HEK293 (cell line): ENCODE measurements at regions not wholly inside any gene's neighbourhood (a gene's known extent, or its start where the extent isn't known, plus 50 kb on each side); places are given as distances from the start of the nearest gene placed in this dataset.

Experiments
- CTCF ChIA-PET: fragments of 350-600 bp; formaldehyde crosslinking; extraction: SDS; loops from one replicate; lab custom pipeline; 2021; ENCODE audit warnings: antibody characterized with exemption; lab: Yijun Ruan, JAX
- POLR2A ChIA-PET: fragments of 300-600 bp; formaldehyde crosslinking; extraction: SDS; loops from one replicate; lab custom pipeline; 2020; ENCODE audit warnings: antibody characterized with exemption, inconsistent platforms; lab: Yijun Ruan, JAX
- H3K27ac ChIP-seq: fragments of 200-500 bp; sonication (Bioruptor generic); 2 replicates; pipeline ENCODE4 v1.5.1; 2014; ENCODE audit warnings: low read depth, low read length, control low read depth, inconsistent platforms; ENCODE audit errors: extremely low read depth
- H3K36me3 ChIP-seq, 2 experiments: fragments of 200-500 bp in 1 of 2; sonication (Bioruptor generic) in 1 of 2; 1 replicate in 1 of 2; 2 replicates in 1 of 2; pipeline ENCODE4 v1.5.1; 2014 to 2017; ENCODE audit warnings: inconsistent platforms in 2 of 2, low read length in 2 of 2; ENCODE audit not compliant: control insufficient read depth in 2 of 2, insufficient read depth in 1 of 2
- H3K4me1 ChIP-seq: fragments of 200-500 bp; sonication (Bioruptor generic); 2 replicates; pipeline ENCODE4 v1.5.1; 2014; ENCODE audit warnings: mild to moderate bottlenecking, low read length, inconsistent platforms; ENCODE audit not compliant: control insufficient read depth, insufficient read depth
- H3K4me3 ChIP-seq: 2 replicates; pipeline ENCODE4 v1.5.1; 2011; ENCODE audit warnings: low read depth, mild to moderate bottlenecking, control low read depth, low read length, moderate library complexity
- H3K9me3 ChIP-seq: fragments of 200-500 bp; sonication (Bioruptor generic); 2 replicates; pipeline ENCODE4 v1.5.1; 2014; ENCODE audit warnings: low read depth, low read length, inconsistent platforms; ENCODE audit not compliant: control insufficient read depth, insufficient read depth
- ATF2 ChIP-seq: fragments of 450-650 bp; formaldehyde crosslinking; IDR thresholded peaks from 2 replicates; pipeline ENCODE4 v1.5.1; 2016; ENCODE audit warnings: missing biosample characterization, missing genetic modification characterization, low read depth
- MYNN ChIP-seq: fragments of 450-650 bp; formaldehyde crosslinking; IDR thresholded peaks from 2 replicates; pipeline ENCODE4 v1.5.1; 2016; ENCODE audit warnings: missing biosample characterization, missing genetic modification characterization, borderline replicate concordance
- PRDM2 ChIP-seq: fragments of 450-650 bp; formaldehyde crosslinking; IDR thresholded peaks from 2 replicates; pipeline ENCODE4 v1.5.1; 2016; ENCODE audit warnings: missing biosample characterization, missing genetic modification characterization, borderline replicate concordance
- SETDB1 ChIP-seq: IDR thresholded peaks from one replicate; pipeline ENCODE4 v1.6.1; 2017; ENCODE audit warnings: mild to moderate bottlenecking, low read length, moderate library complexity, mixed read lengths; ENCODE audit not compliant: insufficient read length
- TSHZ1 ChIP-seq: fragments of 450-650 bp; formaldehyde crosslinking; IDR thresholded peaks from 2 replicates; pipeline ENCODE4 v1.5.1; 2016; ENCODE audit warnings: missing biosample characterization, missing genetic modification characterization, borderline replicate concordance
- YY1 ChIP-seq: fragments of 450-650 bp; formaldehyde crosslinking; IDR thresholded peaks from 2 replicates; pipeline ENCODE4 v1.5.1; 2018; ENCODE audit warnings: missing biosample characterization, missing genetic modification characterization
- YY2 ChIP-seq: fragments of 450-650 bp; formaldehyde crosslinking; IDR thresholded peaks from 2 replicates; pipeline ENCODE4 v1.5.1; 2016; ENCODE audit warnings: missing biosample characterization, missing genetic modification characterization
- ZBTB49 ChIP-seq: fragments of 450-650 bp; formaldehyde crosslinking; IDR thresholded peaks from 2 replicates; pipeline ENCODE4 v1.5.1; 2016; ENCODE audit warnings: missing biosample characterization, missing genetic modification characterization, low read depth
- ZIC2 ChIP-seq: fragments of 450-650 bp; formaldehyde crosslinking; IDR thresholded peaks from 2 replicates; pipeline ENCODE4 v1.5.1; 2016; ENCODE audit warnings: missing biosample characterization, missing genetic modification characterization
- ZNF155 ChIP-seq: fragments of 450-650 bp; formaldehyde crosslinking; IDR thresholded peaks from 2 replicates; pipeline ENCODE4 v1.5.1; 2016; ENCODE audit warnings: missing biosample characterization, missing genetic modification characterization
- ZNF174 ChIP-seq: fragments of 450-650 bp; formaldehyde crosslinking; IDR thresholded peaks from 2 replicates; pipeline ENCODE4 v1.5.0; 2017; ENCODE audit warnings: missing biosample characterization, mild to moderate bottlenecking, missing genetic modification characterization
- ZNF214 ChIP-seq: fragments of 450-650 bp; formaldehyde crosslinking; IDR thresholded peaks from 2 replicates; pipeline ENCODE4 v1.5.1; 2017; ENCODE audit warnings: missing biosample characterization, mild to moderate bottlenecking, missing genetic modification characterization, borderline replicate concordance
- ZNF473 ChIP-seq: fragments of 450-650 bp; formaldehyde crosslinking; IDR thresholded peaks from 2 replicates; pipeline ENCODE4 v1.5.1; 2017; ENCODE audit warnings: missing biosample characterization, missing genetic modification characterization
- ZNF580 ChIP-seq: fragments of 450-650 bp; formaldehyde crosslinking; IDR thresholded peaks from 2 replicates; pipeline ENCODE4 v1.5.1; 2016; ENCODE audit warnings: missing biosample characterization, missing genetic modification characterization
- ZNF624 ChIP-seq: fragments of 450-650 bp; formaldehyde crosslinking; IDR thresholded peaks from 2 replicates; pipeline ENCODE4 v1.5.1; 2017; ENCODE audit warnings: missing biosample characterization, missing genetic modification characterization
- ZNF707 ChIP-seq: fragments of 450-650 bp; formaldehyde crosslinking; IDR thresholded peaks from 2 replicates; pipeline ENCODE4 v1.5.1; 2016; ENCODE audit warnings: missing biosample characterization, missing genetic modification characterization
- ZNF76 ChIP-seq: fragments of 450-650 bp; formaldehyde crosslinking; IDR thresholded peaks from 2 replicates; pipeline ENCODE4; 2016; ENCODE audit warnings: low read depth, missing biosample characterization, missing genetic modification characterization, borderline replicate concordance
- ZNF785 ChIP-seq: fragments of 450-650 bp; formaldehyde crosslinking; IDR thresholded peaks from 2 replicates; pipeline ENCODE4 v1.5.1; 2016; ENCODE audit warnings: missing biosample characterization, missing genetic modification characterization

- TF ChIP-seq ZNF473 (tag by site-specific recombination) (no peak), ZNF214 (no peak)
- no peaks in the 10 kb centered on the region for H3K36me3 ChIP-seq
- H3K27ac ChIP-seq: no peak overlapping the region
- POLR2A ChIA-PET: no interaction called here
- H3K4me3 ChIP-seq: no peak overlapping the region
- no peaks in the 10 kb centered on the region for H3K4me1 ChIP-seq
- no peaks in the 10 kb centered on the region for H3K9me3 ChIP-seq
- CTCF ChIA-PET: interaction anchor here (0.6 kb wide), 1 partner anchor 171 kb away, joined by 3 read pairs; no protein-coding TSS in a partner anchor
Measured at GRCh38 chr5:24788829-24789514, 144.2 kb upstream of the CDH10 start.

GRCh38 chr5:24786108-24786507 is 141.3 kb upstream of the CDH10 start:
- Histone ChIP-seq H3K4me1 (no peaks in the 10 kb centered on the region), H3K36me3 (no peaks in the 10 kb centered on the region), H3K27ac (no peak overlapping the region), H3K4me3 (no peak overlapping the region), H3K9me3 (no peaks in the 10 kb centered on the region)
- POLR2A ChIA-PET: no interaction called here
- CTCF ChIA-PET: no interaction called here
- TF ChIP-seq ZNF155 (tag by site-specific recombination): no peak
- TF ChIP-seq ZNF785 (tag by site-specific recombination): no peak
- TF ChIP-seq MYNN: no peak
- no peak for TF ChIP-seq ZNF174 (tag by site-specific recombination)
- TF ChIP-seq ATF2 (tag by site-specific recombination): no peak
- TF ChIP-seq ZNF624: no peak
- no peak for TF ChIP-seq YY1 (tag by site-specific recombination)
- no peak for TF ChIP-seq ZNF76
- no peak for TF ChIP-seq ZNF707
- TF ChIP-seq YY2 (tag by site-specific recombination): no peak
- no peak for TF ChIP-seq ZNF580 (tag by site-specific recombination)
- no peak for TF ChIP-seq ZBTB49 (tag by site-specific recombination)
- TF ChIP-seq SETDB1: no peak
- no peak for TF ChIP-seq PRDM2
- TF ChIP-seq ZIC2 (tag by site-specific recombination): no peak
- no peak for TF ChIP-seq TSHZ1
